Kidney epithelial cell (primary cell): ENCODE measurements at regions not wholly inside any gene's neighbourhood (a gene's known extent, or its start where the extent isn't known, plus 50 kb on each side); places are given as distances from the start of the nearest gene placed in this dataset.
"Not testable (repeated sequence)": the region's sequence is repeated elsewhere in the genome, so short reads cannot be mapped to it uniquely, and the experiment has no call there.

Experiments used
- DNase-seq: peaks from one replicate; pipeline ENCODE4 v3.0.0-alpha.2; 2010; ENCODE audit warnings: low read depth
- H3K27me3 ChIP-seq: 2 replicates; pipeline ENCODE4 v1.6.0; 2011; ENCODE audit warnings: low read length; ENCODE audit not compliant: control insufficient read depth, insufficient read depth
- H3K36me3 ChIP-seq: 2 replicates; pipeline ENCODE4 v1.5.1; 2011; ENCODE audit warnings: low read length; ENCODE audit not compliant: control insufficient read depth, insufficient read depth
- H3K4me3 ChIP-seq: 2 replicates; pipeline ENCODE4 v1.5.1; 2011; ENCODE audit warnings: low read depth, mild to moderate bottlenecking, control low read depth, low read length
- TF ChIP-seq, protein P1 (sequence below): IDR thresholded peaks from 2 replicates; pipeline ENCODE4 v1.5.1; 2011; ENCODE audit warnings: mild to moderate bottlenecking, moderate library complexity, low read length, control low read depth, inconsistent platforms; ENCODE audit not compliant: insufficient read depth, poor library complexity, severe bottlenecking

DNA sequence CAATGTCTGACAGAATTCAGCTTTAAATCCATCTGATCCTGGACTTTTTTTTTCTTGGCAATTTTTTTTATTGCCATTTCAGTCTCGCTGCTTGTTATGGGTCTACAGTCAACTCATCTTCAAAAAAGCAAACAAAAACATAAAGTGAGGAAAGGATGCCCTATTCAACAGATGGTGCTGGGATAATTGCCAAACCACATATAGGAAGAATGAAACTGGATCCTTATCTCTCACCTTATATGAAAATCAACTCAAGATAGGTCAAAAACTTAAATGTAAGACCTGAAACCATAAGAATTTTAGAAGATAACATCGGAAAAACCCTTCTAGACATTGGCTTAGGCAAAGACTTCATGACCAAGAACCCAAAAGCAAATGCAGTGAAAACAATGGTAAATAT, 389.1 kb upstream of the ST8SIA4 start:
- Histone ChIP-seq H3K27me3 (no peaks in the 10 kb centered on the region), H3K36me3 (no peaks in the 10 kb centered on the region), H3K4me3 (no peak overlapping the region)
- TF ChIP-seq, protein P1, sequence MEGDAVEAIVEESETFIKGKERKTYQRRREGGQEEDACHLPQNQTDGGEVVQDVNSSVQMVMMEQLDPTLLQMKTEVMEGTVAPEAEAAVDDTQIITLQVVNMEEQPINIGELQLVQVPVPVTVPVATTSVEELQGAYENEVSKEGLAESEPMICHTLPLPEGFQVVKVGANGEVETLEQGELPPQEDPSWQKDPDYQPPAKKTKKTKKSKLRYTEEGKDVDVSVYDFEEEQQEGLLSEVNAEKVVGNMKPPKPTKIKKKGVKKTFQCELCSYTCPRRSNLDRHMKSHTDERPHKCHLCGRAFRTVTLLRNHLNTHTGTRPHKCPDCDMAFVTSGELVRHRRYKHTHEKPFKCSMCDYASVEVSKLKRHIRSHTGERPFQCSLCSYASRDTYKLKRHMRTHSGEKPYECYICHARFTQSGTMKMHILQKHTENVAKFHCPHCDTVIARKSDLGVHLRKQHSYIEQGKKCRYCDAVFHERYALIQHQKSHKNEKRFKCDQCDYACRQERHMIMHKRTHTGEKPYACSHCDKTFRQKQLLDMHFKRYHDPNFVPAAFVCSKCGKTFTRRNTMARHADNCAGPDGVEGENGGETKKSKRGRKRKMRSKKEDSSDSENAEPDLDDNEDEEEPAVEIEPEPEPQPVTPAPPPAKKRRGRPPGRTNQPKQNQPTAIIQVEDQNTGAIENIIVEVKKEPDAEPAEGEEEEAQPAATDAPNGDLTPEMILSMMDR: no peak
- DNase-seq: no peak

DNA sequence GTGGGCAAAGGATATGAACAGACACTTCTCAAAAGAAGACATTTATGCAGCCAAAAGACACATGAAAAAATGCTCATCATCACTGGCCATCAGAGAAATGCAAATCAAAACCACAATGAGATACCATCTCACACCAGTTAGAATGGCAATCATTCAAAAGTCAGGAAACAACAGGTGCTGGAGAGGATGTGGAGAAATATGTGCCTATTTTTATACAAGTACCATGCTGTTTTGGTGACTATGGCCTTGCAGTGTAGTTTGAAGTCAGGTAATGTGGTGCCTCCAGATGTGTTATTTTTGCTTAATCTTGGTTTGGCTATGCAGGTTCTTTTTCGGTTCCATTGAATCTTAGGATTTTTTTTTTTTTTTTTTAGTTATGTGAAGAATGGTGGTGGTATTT, 387.7 kb upstream of the ST8SIA4 start:
- not testable (repeated sequence) for H3K27me3 ChIP-seq, H3K36me3 ChIP-seq, H3K4me3 ChIP-seq, DNase-seq

DNA sequence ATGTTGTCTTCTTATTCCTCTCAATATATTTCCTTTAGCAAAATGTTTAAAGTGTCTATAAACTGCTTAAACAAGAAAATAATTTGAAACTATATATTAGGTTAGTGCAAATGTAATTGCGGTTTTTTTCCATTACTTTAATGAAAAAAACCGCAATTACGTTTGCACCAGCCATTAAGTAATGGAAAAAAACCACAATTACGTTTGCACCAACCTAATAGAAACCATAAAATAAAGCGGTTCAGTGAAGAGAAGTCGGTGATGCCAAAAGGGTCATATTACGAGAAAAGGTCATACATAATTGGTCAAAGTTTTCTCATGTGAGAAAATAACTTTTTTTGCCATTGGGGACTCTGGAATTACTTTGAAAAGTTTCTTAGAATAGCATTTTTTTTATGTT, 385.6 kb upstream of the ST8SIA4 start:
- H3K4me3 ChIP-seq: no peak overlapping the region
- H3K36me3 ChIP-seq: no peaks in the 10 kb centered on the region
- no peak for DNase-seq
- H3K27me3 ChIP-seq: no peaks in the 10 kb centered on the region
- TF ChIP-seq, protein P1: no peak

DNA sequence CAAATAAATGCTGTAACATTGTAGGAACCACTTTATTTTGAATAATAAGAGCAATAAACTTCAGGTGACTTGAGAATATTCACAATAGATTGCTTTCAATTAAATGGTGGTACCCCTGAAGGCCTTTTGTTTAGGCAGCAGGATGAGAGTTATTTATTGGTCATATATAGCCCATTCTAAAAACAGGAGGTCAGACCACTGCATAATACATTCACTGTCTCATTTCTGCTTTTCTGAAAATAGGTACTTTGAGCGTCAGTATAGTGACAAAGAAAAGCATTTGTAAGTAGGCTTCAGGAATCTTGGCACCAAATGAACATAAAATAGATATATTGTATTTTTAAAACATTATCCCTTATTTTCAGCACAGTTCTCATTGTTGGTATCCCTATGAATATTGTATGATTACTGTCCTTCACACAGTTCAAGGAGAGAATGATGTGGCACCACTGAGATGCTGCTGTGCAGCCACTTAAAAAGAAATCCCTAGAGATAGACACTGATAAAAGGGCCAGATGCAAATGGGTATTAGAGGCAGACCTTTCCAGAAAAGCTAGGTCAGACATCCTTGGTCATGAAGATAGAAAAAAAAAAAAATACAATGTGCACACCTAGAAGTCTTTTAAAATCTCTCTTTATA, 381.8 kb upstream of the ST8SIA4 start:
- TF ChIP-seq, protein P1: no peak

DNA sequence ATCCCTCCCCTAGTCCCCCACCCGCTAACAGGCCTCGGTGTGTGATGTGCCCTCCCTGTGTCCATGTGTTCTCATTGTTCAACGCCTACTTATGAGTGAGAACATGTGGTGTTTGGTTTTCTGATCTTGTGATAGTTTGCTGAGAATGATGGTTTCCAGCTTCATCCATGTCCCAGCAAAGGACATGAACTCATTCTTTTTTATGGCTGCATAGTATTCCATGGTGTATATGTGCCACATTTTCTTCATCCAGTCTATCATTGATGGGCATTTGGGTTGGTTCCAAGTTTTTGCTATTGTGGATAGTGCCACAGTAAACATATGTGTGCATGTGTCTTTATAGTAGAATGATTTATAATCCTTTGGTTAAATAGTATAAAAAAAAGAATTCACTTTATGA, 380.9 kb upstream of the ST8SIA4 start:
- H3K4me3 ChIP-seq, DNase-seq, H3K36me3 ChIP-seq, H3K27me3 ChIP-seq: not testable (repeated sequence)

More for the DNA sequence above, 381.8 kb upstream of the ST8SIA4 start:
- Histone ChIP-seq H3K36me3 (no peaks in the 10 kb centered on the region), H3K4me3 (no peak overlapping the region), H3K27me3 (no peaks in the 10 kb centered on the region)
- no peak for DNase-seq

DNA sequence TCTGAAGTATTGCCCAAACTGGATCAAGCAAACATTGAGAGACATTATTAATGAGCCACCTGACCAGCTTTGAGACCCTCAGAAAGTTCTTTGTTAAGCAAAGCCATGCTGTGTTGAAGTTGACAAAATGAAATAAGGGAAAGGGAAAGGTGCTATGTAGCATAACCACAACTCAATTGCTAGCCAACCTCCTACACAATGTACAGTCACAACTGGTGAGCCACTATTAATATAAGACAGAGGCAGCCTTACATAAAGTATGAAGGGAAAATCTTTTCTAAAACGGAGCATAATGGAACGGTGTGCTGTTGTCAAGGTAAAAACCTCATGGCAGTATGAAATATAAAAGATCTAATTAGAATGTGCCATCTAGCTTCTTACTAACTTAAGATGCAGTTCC, 375.8 kb upstream of the ST8SIA4 start:
- Histone ChIP-seq H3K27me3 (no peaks in the 10 kb centered on the region), H3K4me3 (no peak overlapping the region), H3K36me3 (no peaks in the 10 kb centered on the region)
- no peak for DNase-seq
- TF ChIP-seq, protein P1: no peak

DNA sequence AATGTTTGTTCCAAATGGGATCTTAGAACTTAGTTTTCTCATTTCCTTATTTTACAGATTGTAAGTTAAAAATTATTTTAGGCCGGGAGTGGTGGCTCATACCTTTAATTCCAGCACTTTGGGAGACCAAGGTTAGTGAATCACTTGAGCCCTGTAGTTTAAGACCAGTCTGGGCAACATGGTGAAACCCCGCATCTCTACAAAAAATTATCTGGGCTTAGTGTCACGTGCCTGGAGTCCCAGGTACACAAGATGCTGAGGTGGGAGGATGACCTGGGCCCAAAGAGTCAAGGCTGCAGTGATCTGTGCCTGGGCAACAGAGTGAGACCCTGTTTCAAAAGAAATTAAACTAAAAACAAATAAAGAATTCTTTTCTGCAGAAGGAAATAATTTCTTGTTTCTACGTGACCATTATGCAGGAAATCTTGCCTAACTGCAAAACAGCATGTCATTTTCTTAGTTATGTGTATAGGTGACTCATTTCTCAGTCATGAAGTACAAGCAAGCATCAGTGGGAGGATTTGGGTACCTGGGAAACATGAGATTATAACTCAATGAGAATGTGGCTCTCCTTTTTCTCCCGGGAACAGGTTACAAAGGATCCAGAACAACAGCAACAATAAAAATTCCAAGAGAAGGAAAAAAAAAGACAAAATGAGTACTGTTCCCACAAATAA, 375.1 kb upstream of the ST8SIA4 start:
- peak; percentile 41 for DNase-seq
- TF ChIP-seq, protein P1: no peak
- Histone ChIP-seq H3K36me3 (no peaks in the 10 kb centered on the region), H3K4me3 (no peak overlapping the region), H3K27me3 (no peaks in the 10 kb centered on the region)
